Fibroblast of peridontal ligament (primary cell): ENCODE measurements at regions not wholly inside any gene's neighbourhood (a gene's known extent, or its start where the extent isn't known, plus 50 kb on each side); places are given as distances from the start of the nearest gene placed in this dataset.
"Not testable (repeated sequence)": the region's sequence is repeated elsewhere in the genome, so short reads cannot be mapped to it uniquely, and the experiment has no call there.

Source experiments
- DNase-seq: peaks from one replicate; pipeline ENCODE4 v3.0.0-alpha.2; 2010; ENCODE audit errors: extremely low read depth

DNA sequence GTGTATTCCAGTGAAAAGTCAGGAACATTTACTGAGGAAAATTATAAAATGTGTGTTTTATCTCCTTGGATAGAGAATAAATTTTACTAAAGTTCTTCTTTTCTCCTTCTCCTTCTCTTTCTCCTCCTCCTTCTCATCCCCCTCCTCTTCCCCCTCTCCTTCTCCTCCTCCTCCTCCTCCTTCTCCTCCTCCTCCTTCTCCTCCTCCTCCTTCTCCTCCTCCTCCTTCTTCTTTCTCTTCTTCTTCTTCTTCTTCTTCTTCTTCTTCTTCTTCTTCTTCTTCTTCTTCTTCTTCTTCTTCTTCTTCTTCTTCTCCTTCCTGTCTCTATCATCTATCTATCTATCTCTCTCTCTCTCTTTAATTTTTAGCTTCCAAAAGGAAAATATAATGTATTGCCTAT, 337.1 kb upstream of the MAF start:
- not testable (repeated sequence) for DNase-seq

DNA sequence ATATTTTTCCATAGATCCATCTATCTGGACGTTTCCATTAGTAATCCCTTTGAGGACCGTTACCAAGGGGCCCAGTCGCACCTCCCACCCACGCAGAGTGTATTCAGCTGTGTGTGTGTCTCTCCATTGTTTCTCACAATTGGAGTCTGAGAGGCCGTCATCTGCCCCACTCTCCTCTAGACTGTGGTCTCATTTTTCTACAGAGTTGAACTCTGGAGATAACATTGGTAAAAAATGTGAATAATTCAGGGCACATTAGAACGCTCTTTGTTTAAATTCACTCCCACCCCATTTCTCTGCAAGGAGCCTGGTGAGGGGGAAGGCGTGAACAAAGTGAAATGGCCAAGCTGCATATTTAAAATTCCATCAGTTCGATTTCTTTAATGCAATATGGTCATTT, 333.1 kb upstream of the MAF start:
- DNase-seq, result no peak

DNA sequence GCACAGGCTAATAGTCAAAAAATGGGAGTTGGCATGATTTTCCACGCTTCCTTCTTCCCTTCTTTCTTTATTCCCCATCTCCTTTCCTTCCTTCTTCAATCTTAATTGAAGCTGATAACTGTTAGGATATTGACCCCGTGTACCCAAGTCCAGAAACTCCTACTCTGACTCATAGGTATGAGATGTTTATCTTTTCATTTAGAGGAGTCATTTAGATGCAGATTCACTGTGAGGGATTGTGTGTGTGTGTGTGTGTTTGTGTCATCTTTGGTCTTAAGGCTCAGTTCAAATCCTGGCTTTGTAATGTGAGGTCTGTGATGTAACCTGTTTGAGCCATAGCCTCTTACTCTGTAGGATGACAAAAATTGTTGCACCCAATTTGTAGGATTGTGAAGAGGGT, 332.0 kb upstream of the MAF start:
- no peak for DNase-seq

DNA sequence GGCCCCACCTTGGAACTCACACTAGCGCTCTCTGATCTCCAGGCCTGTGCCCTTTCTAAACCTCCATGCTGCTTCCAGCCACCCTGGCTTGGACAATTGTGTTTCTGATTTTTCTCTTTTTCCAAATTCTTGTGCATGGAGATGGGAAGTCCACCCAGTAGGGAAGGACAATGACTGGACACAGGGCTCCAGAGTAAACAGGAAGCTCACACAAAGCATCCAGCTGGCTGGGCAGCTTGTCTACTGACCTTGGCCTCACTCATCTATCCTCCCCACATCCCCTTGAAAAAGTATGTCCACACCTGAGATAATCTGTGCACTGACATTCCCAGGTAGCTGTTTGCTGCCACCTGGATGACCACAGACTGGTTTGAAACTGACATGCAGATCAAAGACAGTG, 331.2 kb upstream of the MAF start:
- no peak for DNase-seq

DNA sequence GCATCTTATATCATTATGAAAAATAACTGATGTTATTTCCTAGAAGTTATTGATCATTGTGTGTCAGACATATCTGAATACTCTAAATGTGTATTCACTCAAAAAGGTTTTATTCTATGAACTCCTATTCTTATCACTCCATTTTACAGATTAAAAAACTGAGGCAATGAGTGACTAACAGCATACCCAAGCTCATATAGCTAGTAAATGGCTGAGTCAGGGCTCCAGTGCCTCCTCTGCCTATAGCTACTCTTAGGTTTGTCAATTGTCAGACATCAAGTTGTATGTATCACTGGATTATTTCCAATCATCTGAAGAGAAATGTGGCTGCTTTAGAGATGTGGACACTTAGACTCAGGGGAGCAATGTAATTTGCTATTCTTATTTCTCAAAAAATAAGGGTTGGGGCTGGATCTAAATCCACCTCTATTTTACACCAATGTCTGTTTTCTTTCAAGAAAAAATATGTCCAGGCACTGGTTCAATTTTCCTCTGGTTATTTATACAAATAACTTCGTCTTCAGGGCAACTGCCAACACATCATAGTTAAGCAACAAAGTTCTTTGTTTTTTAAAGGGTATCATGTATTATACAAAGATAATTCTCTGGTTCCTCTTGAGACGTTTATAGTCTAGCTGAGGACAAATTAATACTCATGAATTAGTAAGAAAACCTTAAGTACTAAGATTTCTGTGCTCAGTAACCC, 328.9 kb upstream of the MAF start:
- peak; percentile 11 for DNase-seq

DNA sequence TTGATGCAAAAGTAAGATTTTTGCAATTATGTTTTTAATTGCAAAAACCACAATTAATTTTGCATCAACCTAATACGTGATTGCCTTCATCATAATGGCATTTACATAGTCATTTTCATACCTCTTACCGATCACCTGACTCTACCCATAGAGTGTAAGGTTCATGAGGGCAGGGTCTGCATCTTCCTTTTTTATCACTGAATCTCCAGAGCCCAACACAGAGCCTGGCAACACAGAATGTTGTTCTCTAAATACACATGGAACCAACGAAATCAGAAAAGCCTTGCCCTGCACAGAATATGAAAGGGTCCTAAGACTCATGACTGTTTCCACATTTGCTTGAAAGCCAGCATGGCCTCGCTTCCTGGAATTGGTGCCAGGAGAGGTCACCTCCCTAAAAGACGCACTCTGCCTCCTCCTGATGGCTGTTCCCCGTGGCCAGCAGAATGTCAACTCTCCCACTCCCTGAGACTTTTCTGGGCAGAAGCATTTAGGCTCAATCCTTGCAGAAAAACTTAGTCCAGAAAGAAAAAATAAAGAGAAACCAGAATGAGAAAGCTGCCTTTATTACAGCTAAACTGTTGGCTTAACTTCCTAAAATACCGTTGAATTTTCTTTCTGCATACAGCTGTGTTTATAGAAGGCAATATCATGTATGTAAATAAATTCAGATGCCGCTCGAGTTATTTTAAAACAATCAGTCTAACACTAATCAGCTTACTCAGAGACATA, 327.8 kb upstream of the MAF start:
- DNase-seq, result peak; percentile 5

DNA sequence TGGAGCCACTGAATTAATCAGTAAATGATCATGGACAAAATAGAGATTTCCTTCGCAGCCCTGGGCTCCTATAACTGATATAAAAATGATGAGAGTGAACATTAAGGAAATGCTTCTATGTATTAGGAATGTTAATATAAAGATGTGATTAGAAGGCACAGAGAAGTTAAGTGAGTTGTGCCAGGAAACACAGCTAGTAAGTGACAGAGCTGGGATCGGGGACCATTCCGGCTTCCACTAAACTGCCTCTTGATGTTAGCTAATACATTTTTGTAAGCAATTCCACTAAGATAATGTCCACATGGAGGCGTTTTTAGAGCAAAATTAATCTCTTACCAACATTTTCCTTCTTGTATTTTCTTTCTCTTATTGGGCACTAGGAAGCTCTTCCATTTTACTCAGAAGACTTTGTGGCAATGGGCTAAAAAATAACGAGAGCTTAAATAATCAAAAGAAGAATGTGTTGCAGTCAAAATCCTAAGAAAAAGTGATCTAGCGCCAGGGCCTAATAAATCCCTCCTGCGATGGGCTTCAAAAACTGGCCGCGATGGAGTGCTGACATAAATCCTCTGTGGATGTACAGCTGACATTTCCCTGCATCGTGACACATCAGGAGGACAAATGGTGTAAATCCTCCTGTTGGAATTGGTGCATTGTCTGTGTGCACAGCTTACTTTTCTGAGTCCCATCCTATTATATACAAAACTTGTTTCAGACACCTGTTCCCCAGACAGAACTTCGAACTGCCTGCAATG, 326.1 kb upstream of the MAF start:
- no peak for DNase-seq

DNA sequence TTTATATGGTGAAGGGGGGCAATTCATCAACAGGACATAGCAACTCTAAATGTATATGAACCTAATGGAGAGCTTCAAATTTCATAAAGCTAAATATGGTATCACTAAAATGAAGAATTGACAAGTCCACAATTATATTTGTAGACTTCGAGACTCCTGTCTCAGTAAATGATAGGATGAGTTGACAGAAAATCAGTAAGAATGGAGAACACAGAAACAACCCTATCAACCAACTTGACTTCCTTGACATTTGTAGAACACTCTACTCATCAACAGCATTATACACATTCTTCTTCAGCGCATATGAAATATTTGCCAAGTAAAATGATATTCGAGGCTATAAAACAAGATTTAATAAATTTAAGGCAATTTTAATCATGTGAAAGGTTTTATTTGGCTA, 322.9 kb upstream of the MAF start:
- DNase-seq, result no peak

DNA sequence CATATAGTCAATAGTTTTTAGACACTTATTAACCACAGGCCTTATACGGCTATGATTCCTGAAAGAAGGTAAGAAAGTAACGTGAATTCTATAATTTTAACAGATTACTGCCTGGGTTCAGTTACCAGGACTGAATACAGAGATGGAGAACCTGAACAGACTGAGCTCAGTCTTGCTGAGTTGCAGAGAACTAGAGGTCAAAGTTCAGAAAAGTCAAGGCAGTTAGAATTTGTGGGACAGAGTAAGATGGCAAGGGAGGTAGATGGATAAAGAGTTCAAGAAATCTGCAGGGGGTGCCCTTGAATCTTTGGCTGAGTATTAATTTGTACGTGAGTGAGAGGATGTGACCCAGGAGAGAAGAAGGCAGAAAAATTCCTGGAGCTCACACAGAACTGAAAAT, 320.1 kb upstream of the MAF start:
- DNase-seq, result no peak

DNA sequence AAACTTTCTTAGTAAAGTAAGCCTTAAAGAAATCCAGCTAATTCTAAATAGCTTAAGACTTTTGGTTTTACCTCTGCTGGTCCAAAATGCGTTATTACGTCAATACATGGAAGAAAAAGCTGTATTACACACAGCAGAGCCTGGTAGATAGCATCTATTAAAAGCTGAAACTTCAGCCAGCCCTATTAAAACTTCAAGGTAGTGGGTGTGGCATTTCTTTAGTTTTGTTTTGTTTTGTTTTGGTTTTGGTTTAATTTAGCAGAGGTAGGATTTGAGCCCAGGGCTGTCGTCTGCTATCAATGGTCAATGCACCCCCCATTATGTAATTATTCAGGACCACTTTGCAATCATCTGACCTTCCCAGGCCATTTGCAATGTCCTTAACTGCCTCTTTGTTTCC, 318.4 kb upstream of the MAF start:
- no peak for DNase-seq

DNA sequence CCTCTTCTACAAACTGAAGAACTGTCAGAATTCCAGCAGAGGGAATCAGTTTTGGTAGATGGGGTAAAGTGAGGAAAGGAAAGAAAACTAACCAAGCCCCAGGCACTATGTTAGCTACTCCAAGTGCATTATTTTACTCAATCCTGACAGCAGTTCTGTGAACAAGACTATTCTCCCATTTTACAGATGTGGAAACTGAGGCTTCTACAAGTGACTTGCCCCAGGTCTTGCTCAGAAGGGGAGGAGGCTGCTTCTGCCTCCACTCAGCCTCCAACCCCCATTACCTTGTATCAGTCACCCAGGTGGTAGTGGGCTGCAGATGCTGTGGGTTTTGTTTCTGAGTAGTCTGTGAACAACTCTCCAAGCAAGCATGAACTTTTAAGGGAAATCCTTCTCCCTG, 315.2 kb upstream of the MAF start:
- DNase-seq, result no peak

DNA sequence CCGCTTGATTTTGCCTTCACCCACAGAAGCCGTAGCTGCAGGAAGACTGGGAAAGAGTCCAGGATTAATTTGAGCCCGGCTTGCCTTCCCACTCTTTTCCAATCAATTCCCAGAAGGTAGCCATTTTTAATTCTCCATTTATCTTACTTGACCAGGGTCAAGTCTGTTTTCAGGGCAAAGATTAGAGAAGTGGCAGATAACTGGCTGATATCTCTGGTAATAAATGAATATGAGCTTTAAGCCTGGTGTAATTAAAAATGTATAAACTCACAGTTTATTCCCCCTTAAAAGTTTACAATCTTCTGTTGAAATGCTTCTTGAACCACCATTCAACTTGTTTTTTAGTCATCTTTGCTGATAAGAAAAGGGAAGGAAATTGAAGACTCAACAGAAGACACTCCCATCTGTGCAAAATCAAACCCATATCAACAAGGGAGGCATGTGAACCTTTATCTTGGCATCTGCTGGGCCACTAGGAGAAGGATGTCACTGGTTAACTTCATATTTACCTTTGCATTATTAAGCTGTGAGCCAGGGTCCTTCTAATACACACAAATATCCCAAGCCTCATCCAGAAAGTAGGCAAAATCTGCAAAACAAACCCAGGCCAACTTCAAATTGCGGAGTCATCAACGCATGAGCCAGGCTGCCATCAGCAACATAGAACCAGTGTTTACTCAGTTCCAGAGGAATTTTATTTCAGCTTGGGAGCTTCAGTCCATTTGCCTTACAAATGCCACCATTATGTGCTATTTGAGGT, 314.6 kb upstream of the MAF start:
- DNase-seq, result no peak

DNA sequence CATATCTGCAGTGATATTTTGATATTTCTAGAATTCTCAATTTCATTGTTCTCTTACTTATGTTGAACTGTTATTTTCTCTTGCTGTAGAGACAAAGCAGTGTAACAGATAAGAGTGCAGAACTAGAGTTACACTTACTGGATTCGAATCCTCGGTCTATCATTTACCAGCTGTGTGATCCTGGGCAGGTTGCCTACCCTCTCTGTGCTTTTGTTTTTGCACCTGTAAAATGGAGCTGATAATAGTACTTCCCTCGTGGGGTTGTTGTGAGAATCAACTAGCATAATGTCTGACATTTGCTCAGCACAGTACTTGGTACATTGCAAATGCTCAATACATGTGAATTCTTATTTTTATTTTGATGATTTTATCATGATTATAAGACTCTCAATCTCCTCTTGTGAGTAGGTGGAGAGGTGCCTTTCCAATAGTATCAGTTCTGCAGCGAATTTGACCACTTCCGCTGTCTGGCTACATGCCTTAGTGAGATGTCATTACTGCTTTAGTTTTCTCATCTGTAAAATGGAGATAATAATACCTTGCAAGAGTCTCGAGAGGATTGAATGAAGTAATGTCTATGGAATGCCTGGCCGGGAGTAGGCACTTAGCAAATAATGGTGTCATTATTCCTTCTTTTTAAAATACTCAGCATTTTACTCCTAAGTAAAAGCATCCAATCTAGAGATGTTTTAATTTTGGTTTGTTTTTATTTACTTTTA, 312.2 kb upstream of the MAF start:
- no peak for DNase-seq

DNA sequence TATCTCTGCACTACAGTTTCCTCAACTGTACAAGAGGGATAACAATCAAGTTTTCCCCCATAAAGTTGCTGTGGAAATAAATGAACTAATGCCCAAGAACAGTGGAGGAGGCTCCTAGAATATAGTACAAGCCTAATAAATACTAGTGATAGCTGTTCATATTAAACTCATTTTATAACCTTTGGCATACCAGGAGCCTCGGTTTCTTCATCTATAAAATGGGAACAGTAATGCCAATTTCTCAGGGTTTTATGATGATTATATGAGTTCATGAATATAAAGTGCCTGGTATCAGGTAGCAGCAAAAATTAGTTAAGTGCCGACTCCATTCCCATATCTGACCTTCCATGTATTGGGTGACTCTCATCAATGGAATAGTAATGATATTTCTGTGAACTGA, 311.1 kb upstream of the MAF start:
- DNase-seq, result no peak

DNA sequence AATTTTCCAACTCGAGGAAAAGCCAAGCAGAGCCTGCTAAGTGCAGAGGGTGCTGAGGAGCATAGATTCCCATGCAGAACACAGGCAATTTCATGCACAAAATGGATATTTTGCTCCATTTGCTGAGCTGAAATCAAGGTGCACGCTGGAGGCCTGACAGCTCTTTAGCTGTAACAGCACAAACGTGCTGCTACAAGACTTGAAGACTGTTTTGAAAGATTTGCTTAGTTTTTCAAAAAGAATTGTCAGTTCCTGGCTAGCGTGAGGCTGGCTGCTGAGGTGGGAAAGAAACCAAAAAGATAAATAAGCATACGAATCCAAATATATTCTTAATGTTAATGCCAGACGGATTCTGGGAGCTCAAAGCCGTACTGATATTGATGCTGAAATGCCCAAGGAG, 309.0 kb upstream of the MAF start:
- DNase-seq, result no peak

DNA sequence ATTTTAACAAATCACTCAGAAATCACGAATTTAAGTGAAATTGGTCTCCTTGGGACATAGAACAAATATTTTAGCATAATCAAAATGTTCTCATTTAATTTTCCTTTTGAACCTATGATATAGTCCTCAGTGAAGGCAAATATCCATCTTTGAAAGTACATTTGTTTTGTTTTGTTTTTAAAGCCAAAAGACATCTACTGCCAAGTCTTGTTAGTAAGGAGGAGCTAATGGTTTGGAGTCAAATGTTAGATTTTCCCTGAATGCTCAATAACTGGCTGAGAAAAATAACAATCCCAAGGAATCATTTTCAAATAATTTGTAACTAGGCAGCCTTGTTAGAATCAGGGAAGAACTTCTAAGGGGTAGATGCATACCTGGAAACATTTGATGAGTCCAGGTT, 302.9 kb upstream of the MAF start:
- DNase-seq, result no peak

DNA sequence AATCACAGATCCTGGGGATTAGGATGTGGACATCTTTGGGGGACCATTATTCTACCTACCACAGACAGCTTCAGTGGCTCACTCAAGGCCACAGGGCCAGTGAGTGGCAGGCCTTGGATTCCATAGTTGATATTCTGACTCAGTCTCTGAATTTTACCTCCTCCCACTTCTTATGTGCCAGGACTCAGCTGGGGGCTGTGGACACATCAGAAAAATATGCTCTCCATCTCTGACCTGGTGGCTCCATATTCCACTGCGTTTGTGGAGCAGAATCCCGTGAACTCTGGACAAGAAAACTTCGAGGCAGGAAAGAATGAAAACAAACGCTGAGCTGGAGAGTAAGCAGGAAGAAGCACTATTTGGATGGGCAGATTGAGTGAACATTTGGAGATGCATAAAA, 301.8 kb upstream of the MAF start:
- DNase-seq, result no peak

DNA sequence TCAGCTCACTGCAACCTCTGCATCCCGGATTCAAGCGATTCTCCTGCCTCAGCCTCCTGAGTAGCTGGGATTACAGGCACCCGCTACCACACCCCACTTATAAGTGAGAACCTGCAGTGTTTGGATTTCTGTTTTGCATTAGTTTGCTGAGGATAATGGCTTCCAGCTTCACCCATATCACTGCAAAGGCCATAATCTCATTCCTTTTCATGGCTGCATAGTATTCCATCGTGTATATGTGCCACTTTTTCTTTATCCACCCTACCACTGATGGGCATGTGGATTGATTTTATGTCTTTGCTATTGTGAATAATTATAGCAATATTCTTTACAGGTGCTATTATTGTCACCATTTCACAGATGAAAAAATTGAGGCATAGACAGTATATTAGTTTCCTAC, 301.0 kb upstream of the MAF start:
- DNase-seq, result no peak

DNA sequence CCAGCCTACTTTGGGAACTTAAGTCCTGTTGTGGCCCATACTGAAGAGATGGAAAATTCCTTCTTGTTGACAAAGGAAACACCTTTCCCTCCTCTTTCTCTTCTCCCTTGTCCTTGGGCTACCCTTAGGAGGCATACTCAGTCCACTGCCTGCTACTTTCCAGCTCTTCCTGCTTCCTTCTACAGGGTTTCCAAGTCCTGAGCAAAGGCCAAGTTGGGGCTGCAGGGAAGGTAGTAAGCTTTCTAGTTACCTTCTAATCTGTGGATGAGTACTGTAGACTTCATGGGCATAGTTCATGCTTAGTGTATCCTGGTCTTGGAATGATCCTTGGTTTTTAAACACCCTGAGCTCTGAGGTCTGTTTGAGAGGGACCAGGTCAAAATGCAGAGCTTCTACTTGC, 299.2 kb upstream of the MAF start:
- DNase-seq, result no peak

DNA sequence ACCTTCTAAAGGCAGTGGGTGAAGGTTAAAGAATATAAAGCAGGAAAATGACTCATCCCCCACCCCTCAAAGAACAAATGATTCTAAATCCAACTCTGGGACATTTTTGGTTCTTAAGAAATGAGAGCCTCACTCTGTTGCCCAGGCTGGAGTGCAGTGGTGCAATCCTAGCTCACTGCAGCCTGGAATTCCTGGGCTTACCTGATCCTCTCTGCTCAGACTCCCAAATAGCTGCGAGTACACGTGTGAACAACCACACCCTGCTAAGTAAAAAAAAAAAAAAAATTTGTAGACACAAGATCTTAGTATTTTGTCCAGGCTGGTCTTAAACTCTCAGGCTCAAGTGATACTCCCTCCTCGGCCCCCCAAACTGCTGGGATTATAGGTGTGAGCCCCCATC, 298.8 kb upstream of the MAF start:
- no peak for DNase-seq

DNA sequence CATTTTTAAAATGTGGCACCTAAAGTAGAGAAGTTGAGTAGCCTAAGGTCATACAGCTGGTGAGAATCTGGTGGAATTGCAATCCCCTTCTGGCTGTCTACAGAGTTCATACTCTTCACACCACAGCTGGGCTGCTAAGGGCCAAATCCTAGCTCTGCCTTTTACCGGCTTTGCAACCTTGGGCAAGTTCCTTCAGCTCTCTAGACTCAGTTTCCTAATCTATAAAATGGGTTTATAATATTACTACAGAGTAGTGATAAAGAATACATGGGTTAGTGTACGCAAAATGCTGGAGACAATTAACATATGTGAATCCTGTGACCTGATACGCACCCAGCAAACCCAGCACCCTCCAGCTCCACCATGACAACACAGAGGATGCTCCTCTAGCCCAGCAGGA, 298.2 kb upstream of the MAF start:
- DNase-seq, result no peak
